B cell (primary cell): ENCODE measurements at regions not wholly inside any gene's neighbourhood (a gene's known extent, or its start where the extent isn't known, plus 50 kb on each side); places are given as distances from the start of the nearest gene placed in this dataset.

Experiments
- ATAC-seq: fragments of 200-7000 bp; cut with Tn5 transposase; one replicate; pipeline ENCODE4 v1.10.0; 2021; ENCODE audit warnings: low read depth, mild to moderate bottlenecking, moderate number of reproducible peaks, moderate library complexity
- CTCF ChIA-PET: fragments of 350-600 bp; sonication (Branson Sonifier 250); formaldehyde crosslinking; loops from one replicate; lab custom pipeline; 2021; ENCODE audit warnings: antibody characterized with exemption, inconsistent platforms; lab: Charles Lee
- POLR2A ChIA-PET: fragments of 350-600 bp; sonication (Branson Sonifier 250); formaldehyde crosslinking; loops from one replicate; lab custom pipeline; 2021; ENCODE audit warnings: antibody characterized with exemption; lab: Charles Lee
- DNase-seq: peaks from one replicate; pipeline ENCODE4 v3.0.0; 2013
- H2AFZ ChIP-seq: 2 replicates; pipeline ENCODE4 v1.6.1; 2012; ENCODE audit warnings: mild to moderate bottlenecking, low read depth, low read length; ENCODE audit not compliant: insufficient read depth, poor library complexity, severe bottlenecking
- H3K27ac ChIP-seq, 2 donors: 1 replicate in 1 of 2; 2 replicates in 1 of 2; pipeline ENCODE4 v1.5.1; 2012 to 2013; ENCODE audit warnings: low read length in 2 of 2, mild to moderate bottlenecking in 2 of 2, moderate library complexity in 1 of 2
- H3K27me3 ChIP-seq, 4 experiments: fragments of 200-600 bp in 1 of 4; sonication (generic) in 1 of 4; replicated peaks in 1 of 4; 1 replicate in 2 of 4; 2 replicates in 2 of 4; pipeline versions ENCODE4 v1.6.1 to v1.7.0; 2013 to 2016; ENCODE audit warnings: low read length in 3 of 4, mild to moderate bottlenecking in 2 of 4, mixed read lengths in 1 of 4, moderate library complexity in 1 of 4; ENCODE audit not compliant: insufficient read depth in 4 of 4, control insufficient read depth in 3 of 4; ENCODE audit errors: control extremely low read depth in 1 of 4
- H3K36me3 ChIP-seq, 2 experiments: replicated peaks in 1 of 2; 1 replicate in 1 of 2; 2 replicates in 1 of 2; pipeline versions ENCODE4 v1.6.1 to v1.7.1; 2013; ENCODE audit warnings: low read length in 1 of 2; ENCODE audit not compliant: insufficient read depth in 2 of 2, control insufficient read depth in 1 of 2; ENCODE audit errors: control extremely low read depth in 1 of 2, extremely low read depth in 1 of 2
- H3K4me1 ChIP-seq, 2 donors: fragments of 200-600 bp in 1 of 2; sonication (generic) in 1 of 2; 1 replicate in 1 of 2; 2 replicates in 1 of 2; pipeline versions ENCODE4 v1.5.1 to v1.6.1; 2013 to 2017; ENCODE audit warnings: low read length in 2 of 2; ENCODE audit not compliant: control insufficient read depth in 2 of 2, insufficient read depth in 2 of 2
- H3K4me2 ChIP-seq: replicated peaks from 2 replicates; pipeline ENCODE3; 2012; ENCODE audit warnings: mild to moderate bottlenecking, low read depth, low read length; ENCODE audit not compliant: poor library complexity, severe bottlenecking
- H3K4me3 ChIP-seq, 5 experiments: fragments of 200-600 bp in 1 of 5; sonication (generic) in 1 of 5; 1 replicate in 3 of 5; 2 replicates in 2 of 5; pipeline versions ENCODE4 v1.5.1 to v1.7.0; 2011 to 2016; ENCODE audit warnings: low read length in 4 of 5, mild to moderate bottlenecking in 4 of 5, low read depth in 2 of 5, control low read depth in 1 of 5, moderate library complexity in 1 of 5; ENCODE audit not compliant: insufficient read depth in 1 of 5; ENCODE audit errors: control extremely low read depth in 1 of 5, extremely low read depth in 1 of 5
- H3K79me2 ChIP-seq: fragments of 200-600 bp; sonication (generic); one replicate; pipeline ENCODE4 v1.6.0; 2016; ENCODE audit warnings: low read length; ENCODE audit not compliant: control insufficient read depth, insufficient read depth
- H3K9ac ChIP-seq: fragments of 200-600 bp; sonication (generic); 2 replicates; pipeline ENCODE4 v1.6.1; 2017; ENCODE audit warnings: mild to moderate bottlenecking, low read length, moderate library complexity
- H3K9me3 ChIP-seq, 3 donors: one replicate each; pipeline versions ENCODE4 v1.6.1 to v1.7.1; 2013; ENCODE audit warnings: low read length in 2 of 3; ENCODE audit not compliant: control insufficient read depth in 2 of 3, insufficient read depth in 1 of 3; ENCODE audit errors: control extremely low read depth in 1 of 3
- H4K20me1 ChIP-seq: 2 replicates; pipeline ENCODE4 v1.6.0; 2012; ENCODE audit warnings: mild to moderate bottlenecking, low read length; ENCODE audit not compliant: insufficient read depth, control insufficient read depth, poor library complexity, severe bottlenecking
- H3K27ac Mint-ChIP-seq: one replicate; pipeline ENCODE4 v1.8.0; 2021; ENCODE audit warnings: mixed read lengths
- H3K27me3 Mint-ChIP-seq: one replicate; pipeline ENCODE4 v1.8.0; 2021; ENCODE audit warnings: mixed read lengths
- H3K4me1 Mint-ChIP-seq: one replicate; pipeline ENCODE4 v1.8.0; 2021; ENCODE audit warnings: mixed read lengths
- H3K4me3 Mint-ChIP-seq: one replicate; pipeline ENCODE4 v1.8.0; 2021; ENCODE audit warnings: mixed read lengths
- H3K9me3 Mint-ChIP-seq: one replicate; pipeline ENCODE4 v1.8.0; 2022; ENCODE audit warnings: mixed read lengths; ENCODE audit not compliant: insufficient read depth
- EZH2 ChIP-seq: IDR thresholded peaks from 2 replicates; pipeline ENCODE4 v1.6.1; 2012; ENCODE audit warnings: borderline replicate concordance, low read depth, mild to moderate bottlenecking, moderate library complexity, low read length; ENCODE audit not compliant: insufficient read depth, poor library complexity, severe bottlenecking
- WGBS: methylation state at CpG from one replicate; pipeline ENCODE4 v1.1.5; 2013; ENCODE audit warnings: missing lambda C conversion rate; ENCODE audit not compliant: insufficient coverage; 5-methylcytosine and 5-hydroxymethylcytosine counted together
- intact Hi-C: fragments of 100-400 bp; cut with micrococcal nuclease; formaldehyde crosslinking; loops from one replicate; pipeline ENCODE4 v1.10.0; 2022
- TF ChIP-seq, protein P1 (sequence below): fragments of 200-600 bp; IDR thresholded peaks from one replicate; pipeline ENCODE4 v1.8.0; 2022; ENCODE audit warnings: antibody characterized with exemption, mild to moderate bottlenecking

DNA sequence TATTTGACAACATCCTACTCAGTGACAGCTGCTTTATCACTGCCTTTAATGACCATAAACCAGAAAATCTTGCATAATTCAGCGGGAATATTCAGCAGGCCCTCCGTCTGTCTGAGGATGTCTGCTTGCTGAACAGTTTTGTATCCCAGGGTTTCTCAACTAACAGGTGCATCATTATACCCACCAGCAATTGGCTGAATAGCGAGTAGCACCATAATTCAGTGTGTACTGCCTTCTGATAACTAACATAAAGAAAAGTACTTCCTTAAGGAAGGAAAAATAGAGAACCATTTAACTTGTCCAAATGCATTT is 680.1 kb downstream of the GALC start:
- WGBS = 86% methylated on average over 2 of the region's 3 CpGs
- Histone ChIP-seq H4K20me1 (no peaks in the 10 kb centered on the region), H3K4me1 (no peaks in the 10 kb centered on the region), H3K9me3 (no peaks in the 10 kb centered on the region), H3K36me3 (no peaks in the 10 kb centered on the region), H3K27me3 (no peaks in the 10 kb centered on the region), H3K4me3 (no peak overlapping the region), H2AFZ (no peak overlapping the region), H3K9ac (no peak overlapping the region), H3K4me2 (no peak overlapping the region), H3K27ac (no peak overlapping the region), H3K79me2 (no peaks in the 10 kb centered on the region)
- ChIA-PET POLR2A (no interaction called here), CTCF (no interaction called here)
- no peaks in the 10 kb centered on the region for H3K9me3 Mint-ChIP-seq
- H3K4me3 Mint-ChIP-seq = no peak overlapping the region
- intact Hi-C loops = no loop called here
- H3K27ac Mint-ChIP-seq = no peak overlapping the region
- ATAC-seq (no peak), DNase-seq (no peak)
- H3K27me3 Mint-ChIP-seq = no peaks in the 10 kb centered on the region
- H3K4me1 Mint-ChIP-seq = no peaks in the 10 kb centered on the region
- TF ChIP-seq, protein P1, sequence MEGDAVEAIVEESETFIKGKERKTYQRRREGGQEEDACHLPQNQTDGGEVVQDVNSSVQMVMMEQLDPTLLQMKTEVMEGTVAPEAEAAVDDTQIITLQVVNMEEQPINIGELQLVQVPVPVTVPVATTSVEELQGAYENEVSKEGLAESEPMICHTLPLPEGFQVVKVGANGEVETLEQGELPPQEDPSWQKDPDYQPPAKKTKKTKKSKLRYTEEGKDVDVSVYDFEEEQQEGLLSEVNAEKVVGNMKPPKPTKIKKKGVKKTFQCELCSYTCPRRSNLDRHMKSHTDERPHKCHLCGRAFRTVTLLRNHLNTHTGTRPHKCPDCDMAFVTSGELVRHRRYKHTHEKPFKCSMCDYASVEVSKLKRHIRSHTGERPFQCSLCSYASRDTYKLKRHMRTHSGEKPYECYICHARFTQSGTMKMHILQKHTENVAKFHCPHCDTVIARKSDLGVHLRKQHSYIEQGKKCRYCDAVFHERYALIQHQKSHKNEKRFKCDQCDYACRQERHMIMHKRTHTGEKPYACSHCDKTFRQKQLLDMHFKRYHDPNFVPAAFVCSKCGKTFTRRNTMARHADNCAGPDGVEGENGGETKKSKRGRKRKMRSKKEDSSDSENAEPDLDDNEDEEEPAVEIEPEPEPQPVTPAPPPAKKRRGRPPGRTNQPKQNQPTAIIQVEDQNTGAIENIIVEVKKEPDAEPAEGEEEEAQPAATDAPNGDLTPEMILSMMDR = no peak
- no peak for TF ChIP-seq EZH2

DNA sequence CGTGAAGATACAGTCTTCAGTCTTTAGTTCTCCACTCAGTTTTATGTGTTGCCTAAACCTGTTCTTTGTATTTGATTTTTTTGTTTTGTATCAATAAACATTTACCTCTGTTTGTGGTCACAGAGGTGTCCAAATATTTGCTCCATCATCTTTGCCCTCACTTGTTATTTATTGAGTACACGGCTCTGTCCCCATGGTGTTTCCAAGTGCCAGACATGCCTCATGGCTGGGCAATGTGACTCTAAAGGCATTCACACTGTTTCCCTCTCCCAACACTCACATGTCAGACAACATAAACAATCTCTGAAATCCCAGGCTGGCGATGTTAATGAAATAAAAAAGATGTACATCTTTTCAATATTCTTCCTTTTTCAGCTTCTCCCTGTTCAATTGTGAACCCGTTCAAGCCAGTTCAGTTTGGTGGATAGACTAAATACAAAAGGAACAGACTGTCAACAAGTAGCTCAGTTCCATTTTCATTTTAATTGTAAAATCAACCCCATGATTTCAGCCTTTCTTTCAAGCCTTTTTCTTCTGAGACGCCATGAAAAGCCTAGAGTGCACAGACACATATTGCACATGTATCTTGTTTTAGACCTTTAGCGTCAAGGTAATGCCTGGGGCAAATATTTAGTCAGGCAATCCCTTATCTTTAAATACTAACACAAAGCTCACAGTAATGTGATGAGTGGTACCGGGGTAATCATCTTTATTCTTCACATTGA is 680.7 kb downstream of the GALC start:
- Histone ChIP-seq H3K4me2 (no peak overlapping the region), H3K4me3 (no peak overlapping the region), H3K9ac (no peak overlapping the region), H3K27me3 (no peaks in the 10 kb centered on the region), H3K79me2 (no peaks in the 10 kb centered on the region), H4K20me1 (no peaks in the 10 kb centered on the region), H3K36me3 (no peaks in the 10 kb centered on the region), H3K27ac (no peak overlapping the region), H3K9me3 (no peaks in the 10 kb centered on the region), H2AFZ (no peak overlapping the region), H3K4me1 (no peaks in the 10 kb centered on the region)
- intact Hi-C loops = no loop called here
- POLR2A ChIA-PET = no interaction called here
- no peak for TF ChIP-seq EZH2
- TF ChIP-seq, protein P1 = no peak
- no peaks in the 10 kb centered on the region for H3K4me1 Mint-ChIP-seq
- H3K4me3 Mint-ChIP-seq = no peak overlapping the region
- no peak for ATAC-seq
- DNase-seq = no peak
- no peak overlapping the region for H3K27ac Mint-ChIP-seq
- peaks cover under 1% of the 10 kb centered on the region for H3K9me3 Mint-ChIP-seq
- CTCF ChIA-PET = no interaction called here
- 76% methylated on average over 2 of the region's 7 CpGs for WGBS
- no peaks in the 10 kb centered on the region for H3K27me3 Mint-ChIP-seq
